Transverse colon (tissue), 4 donors: ENCODE measurements at regions not wholly inside any gene's neighbourhood (a gene's known extent, or its start where the extent isn't known, plus 50 kb on each side); places are given as distances from the start of the nearest gene placed in this dataset.
"Not testable (repeated sequence)": the region's sequence is repeated elsewhere in the genome, so short reads cannot be mapped to it uniquely, and the experiment has no call there.

Experiments
- DNase-seq: peaks from one replicate; pipeline ENCODE4 v3.0.0-alpha.2; 2019
- H3K27ac ChIP-seq, 4 donors: fragments of 200-600 bp; sonication (generic); 2 replicates each; pipeline ENCODE4 v1.5.1; 2016 to 2018; ENCODE audit warnings: inconsistent platforms in 4 of 4
- H3K27me3 ChIP-seq: fragments of 200-600 bp; sonication (generic); 2 replicates; pipeline ENCODE4 v1.5.1; 2017; ENCODE audit warnings: inconsistent platforms
- H3K36me3 ChIP-seq, 4 donors: fragments of 200-600 bp; sonication (generic); 2 replicates each; pipeline ENCODE4 v1.5.1; 2017 to 2019; ENCODE audit warnings: inconsistent platforms in 4 of 4
- H3K4me1 ChIP-seq, 4 donors: fragments of 200-600 bp; sonication (generic); 2 replicates each; pipeline ENCODE4 v1.5.1; 2017 to 2020; ENCODE audit warnings: inconsistent platforms in 4 of 4
- H3K4me3 ChIP-seq, 4 donors: fragments of 200-600 bp; sonication (generic); 1 replicate in 1 of 4; 2 replicates in 3 of 4; pipeline versions ENCODE4 v1.5.1 to v1.6.1; 2017 to 2019; ENCODE audit warnings: inconsistent platforms in 4 of 4
- H3K9me3 ChIP-seq, 2 donors: fragments of 200-600 bp; sonication (generic); 2 replicates each; pipeline ENCODE4 v1.5.1; 2017 to 2019; ENCODE audit warnings: inconsistent platforms in 2 of 2
- CTCF ChIP-seq, 5 experiments: fragments of 200-600 bp in 3 of 5; fragments of 450-650 bp in 2 of 5; sonication (generic) in 3 of 5; IDR thresholded peaks; 1 replicate in 2 of 5; 2 replicates in 3 of 5; pipeline ENCODE4 v1.5.1; 2016 to 2017; ENCODE audit warnings: antibody characterized with exemption in 5 of 5, inconsistent platforms in 3 of 5, mild to moderate bottlenecking in 2 of 5, moderate library complexity in 1 of 5
- EP300 ChIP-seq: sonication (generic); formaldehyde crosslinking; IDR thresholded peaks from one replicate; pipeline ENCODE4 v1.6.1; 2017; ENCODE audit warnings: antibody characterized with exemption, low read depth
- POLR2A ChIP-seq: fragments of 450-650 bp; IDR thresholded peaks from one replicate; pipeline ENCODE4 v1.6.1; 2016; ENCODE audit warnings: antibody characterized with exemption, mild to moderate bottlenecking, moderate library complexity
- POLR2AphosphoS5 ChIP-seq, 3 donors: sonication (generic); formaldehyde crosslinking; IDR thresholded peaks; one replicate each; pipeline ENCODE4 v1.6.1; 2016; ENCODE audit warnings: antibody characterized with exemption in 3 of 3
- WGBS, 2 donors: methylation state at CpG; one replicate each; pipeline ENCODE4 v1.1.5; 2018; ENCODE audit warnings: low coverage in 1 of 2; 5-methylcytosine and 5-hydroxymethylcytosine counted together
- in situ Hi-C, 4 donors: fragments of 200-750 bp; cut with MboI; loops; one replicate each; pipeline versions ENCODE4 v1.15.0 to v1.15.1; 2017; ENCODE audit warnings: low sequenced_read_pairs in 3 of 4, low pct_ligation_motif_present in 1 of 4, low pct_unique_long_range_greater_than_20kb in 1 of 4
- intact Hi-C: fragments of 100-400 bp; cut with DNase I; formaldehyde crosslinking; loops from one replicate; pipeline ENCODE4 v1.15.1; 2023; ENCODE audit warnings: low total_unique reads

- no peaks in the 10 kb centered on the region for H3K4me1 ChIP-seq
- H3K4me3 ChIP-seq, result no peak overlapping the region
- in situ Hi-C loops, result no loop called here
- H3K9me3 ChIP-seq, result no peaks in the 10 kb centered on the region
- DNase-seq, result peak; percentile 9
- H3K27me3 ChIP-seq, result no peaks in the 10 kb centered on the region
- TF ChIP-seq CTCF (IDR thresholded peaks at IDR 0.05) (peak in 2 of 5 experiments; percentile 11 to 17), POLR2A (no peak), POLR2AphosphoS5 (IDR thresholded peaks at IDR 0.05) (no peak), EP300 (no peak)
- intact Hi-C loops, result no loop called here
- H3K36me3 ChIP-seq, result no peaks in the 10 kb centered on the region
- no peak overlapping the region for H3K27ac ChIP-seq
- WGBS, 2 donors, result 21 to 23% methylated on average over 6 to 9 of the region's 9 CpGs
These were observed 515.7 kb upstream of the ATXN7L3B start for GRCh38 chr12:74021937-74022336.

- no peak overlapping the region for H3K4me3 ChIP-seq
- TF ChIP-seq POLR2A (no peak), EP300 (no peak), POLR2AphosphoS5 (IDR thresholded peaks at IDR 0.05) (no peak), CTCF (IDR thresholded peaks at IDR 0.05) (no peak)
- H3K9me3 ChIP-seq, result no peaks in the 10 kb centered on the region
- no peaks in the 10 kb centered on the region for H3K27me3 ChIP-seq
- DNase-seq, result no peak
- H3K4me1 ChIP-seq, result no peaks in the 10 kb centered on the region
- no peak overlapping the region for H3K27ac ChIP-seq
- WGBS, 2 donors, result 31 to 42% methylated on average over 2 of the region's 2 CpGs
- no peaks in the 10 kb centered on the region for H3K36me3 ChIP-seq
- in situ Hi-C loops, result no loop called here
- intact Hi-C loops, result no loop called here
These were observed 506.6 kb upstream of the ATXN7L3B start for GRCh38 chr12:74031045-74031444.

- Histone ChIP-seq H3K27ac (no peak overlapping the region), H3K4me3 (no peak overlapping the region), H3K4me1 (no peaks in the 10 kb centered on the region), H3K9me3 (no peaks in the 10 kb centered on the region), H3K36me3 (no peaks in the 10 kb centered on the region), H3K27me3 (no peaks in the 10 kb centered on the region)
- 16 to 41% methylated on average over 3 of the region's 3 CpGs for WGBS, 2 donors
- TF ChIP-seq CTCF (IDR thresholded peaks at IDR 0.05) (no peak), EP300 (no peak), POLR2AphosphoS5 (IDR thresholded peaks at IDR 0.05) (no peak), POLR2A (no peak)
- in situ Hi-C loops (no loop called here), intact Hi-C loops (no loop called here)
- DNase-seq, result no peak
These were observed 504.1 kb upstream of the ATXN7L3B start for GRCh38 chr12:74033531-74033930.

- intact Hi-C loops, DNase-seq, H3K4me3 ChIP-seq, in situ Hi-C loops, H3K36me3 ChIP-seq, H3K27me3 ChIP-seq, H3K27ac ChIP-seq, H3K9me3 ChIP-seq, H3K4me1 ChIP-seq: not testable (repeated sequence)
- WGBS, 2 donors, result 75% methylated on average over 2 of the region's 2 CpGs; no CpG with 5 or more reads in 1 of the 2 donors
These were observed 498.5 kb upstream of the ATXN7L3B start for GRCh38 chr12:74039138-74039537.

- H3K27ac ChIP-seq, result no peak overlapping the region
- DNase-seq, result no peak
- intact Hi-C loops, result no loop called here
- in situ Hi-C loops, result no loop called here
- no peaks in the 10 kb centered on the region for H3K4me1 ChIP-seq
- no peaks in the 10 kb centered on the region for H3K27me3 ChIP-seq
- H3K9me3 ChIP-seq, result no peaks in the 10 kb centered on the region
- 75 to 81% methylated on average over 1 to 3 of the region's 3 CpGs for WGBS, 2 donors
- H3K4me3 ChIP-seq, result no peak overlapping the region
- TF ChIP-seq POLR2AphosphoS5 (IDR thresholded peaks at IDR 0.05), result no peak
- no peak for TF ChIP-seq EP300
- no peak for TF ChIP-seq POLR2A
- no peak for TF ChIP-seq CTCF (IDR thresholded peaks at IDR 0.05)
- H3K36me3 ChIP-seq, result no peaks in the 10 kb centered on the region
These were observed 494.3 kb upstream of the ATXN7L3B start for GRCh38 chr12:74043343-74043742.
